ENCODE measurements at regions not wholly inside any gene's neighbourhood (a gene's known extent, or its start where the extent isn't known, plus 50 kb on each side); places are given as distances from the start of the nearest gene placed in this dataset.

GRCh38 chr11:45028911-45029682 is 78.4 kb upstream of the TP53I11 start:
- TF ChIP-seq CTCF (IDR thresholded peaks at IDR 0.05) = no peak
- no peak for TF ChIP-seq CBX2 (IDR thresholded peaks at IDR 0.05; ENCODE audit: borderline replicate concordance, low read depth)
- TF ChIP-seq EP300 (IDR thresholded peaks at IDR 0.05) = no peak
- TF ChIP-seq RAD21 (conservative IDR thresholded peaks at IDR 0.05 in 1 of 2, IDR thresholded peaks at IDR 0.05 in 1 of 2) = no peak

All from A549 (cell line).